Parathyroid adenoma (tissue), 2 donors: ENCODE measurements at regions not wholly inside any gene's neighbourhood (a gene's known extent, or its start where the extent isn't known, plus 50 kb on each side); places are given as distances from the start of the nearest gene placed in this dataset.

Experiments used
- H2AFZ ChIP-seq: fragments of 300-600 bp; sonication (generic); one replicate; pipeline ENCODE4 v1.7.0; 2017; ENCODE audit warnings: antibody characterized with exemption, mild to moderate bottlenecking
- H3K27ac ChIP-seq: fragments of 300-600 bp; sonication (generic); one replicate; pipeline ENCODE4 v1.7.0; 2017
- H3K27me3 ChIP-seq: fragments of 300-600 bp; sonication (generic); one replicate; pipeline ENCODE4 v1.7.0; 2017; ENCODE audit warnings: low read length; ENCODE audit not compliant: control insufficient read depth, insufficient read depth
- H3K36me3 ChIP-seq: fragments of 300-600 bp; sonication (generic); one replicate; pipeline ENCODE4 v1.7.0; 2017; ENCODE audit warnings: low read length; ENCODE audit not compliant: control insufficient read depth, insufficient read depth
- H3K4me1 ChIP-seq: fragments of 300-600 bp; sonication (generic); one replicate; pipeline ENCODE4 v1.7.0; 2017; ENCODE audit warnings: control low read depth
- H3K4me2 ChIP-seq: fragments of 300-600 bp; sonication (generic); one replicate; pipeline ENCODE4 v1.7.0; 2017; ENCODE audit warnings: low read length
- H3K4me3 ChIP-seq: fragments of 300-600 bp; sonication (generic); one replicate; pipeline ENCODE4 v1.7.0; 2017; ENCODE audit warnings: low read depth, low read length
- H3K79me2 ChIP-seq: fragments of 300-600 bp; sonication (generic); one replicate; pipeline ENCODE4 v1.7.0; 2017; ENCODE audit warnings: control low read depth
- H3K9ac ChIP-seq: fragments of 300-600 bp; sonication (generic); one replicate; pipeline ENCODE4 v1.7.0; 2017; ENCODE audit warnings: mild to moderate bottlenecking
- H3K9me3 ChIP-seq: fragments of 300-600 bp; sonication (generic); one replicate; pipeline ENCODE4 v1.7.0; 2017; ENCODE audit warnings: low read length; ENCODE audit not compliant: control insufficient read depth
- TF ChIP-seq, protein P1 (sequence below): fragments of 300-600 bp; sonication (generic); IDR thresholded peaks from one replicate; pipeline ENCODE4 v1.7.0; 2017; ENCODE audit warnings: antibody characterized with exemption, mild to moderate bottlenecking
- donor health status: primary hyperparathyroidism.

DNA sequence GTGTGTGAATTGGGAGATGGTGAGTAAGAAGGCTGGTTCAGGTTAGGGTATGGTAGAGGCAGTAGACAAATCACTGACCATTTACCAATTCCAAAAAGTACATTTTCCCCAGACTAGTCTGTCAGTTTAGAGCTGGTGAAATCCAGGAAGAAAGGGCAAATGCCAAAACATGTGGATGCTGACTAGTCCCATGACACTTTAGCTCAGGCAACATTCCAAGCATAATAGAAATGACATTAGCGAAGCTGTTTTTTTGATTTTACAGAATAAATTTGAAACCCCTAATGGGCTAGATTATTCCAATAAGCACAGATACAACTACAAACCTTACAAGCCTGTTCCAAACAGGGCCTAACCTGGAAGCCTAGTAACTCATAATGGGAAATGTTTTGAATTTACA lies 884.2 kb downstream of the FLRT2 start:
- no peak overlapping the region for H3K4me2 ChIP-seq
- TF ChIP-seq, protein P1, sequence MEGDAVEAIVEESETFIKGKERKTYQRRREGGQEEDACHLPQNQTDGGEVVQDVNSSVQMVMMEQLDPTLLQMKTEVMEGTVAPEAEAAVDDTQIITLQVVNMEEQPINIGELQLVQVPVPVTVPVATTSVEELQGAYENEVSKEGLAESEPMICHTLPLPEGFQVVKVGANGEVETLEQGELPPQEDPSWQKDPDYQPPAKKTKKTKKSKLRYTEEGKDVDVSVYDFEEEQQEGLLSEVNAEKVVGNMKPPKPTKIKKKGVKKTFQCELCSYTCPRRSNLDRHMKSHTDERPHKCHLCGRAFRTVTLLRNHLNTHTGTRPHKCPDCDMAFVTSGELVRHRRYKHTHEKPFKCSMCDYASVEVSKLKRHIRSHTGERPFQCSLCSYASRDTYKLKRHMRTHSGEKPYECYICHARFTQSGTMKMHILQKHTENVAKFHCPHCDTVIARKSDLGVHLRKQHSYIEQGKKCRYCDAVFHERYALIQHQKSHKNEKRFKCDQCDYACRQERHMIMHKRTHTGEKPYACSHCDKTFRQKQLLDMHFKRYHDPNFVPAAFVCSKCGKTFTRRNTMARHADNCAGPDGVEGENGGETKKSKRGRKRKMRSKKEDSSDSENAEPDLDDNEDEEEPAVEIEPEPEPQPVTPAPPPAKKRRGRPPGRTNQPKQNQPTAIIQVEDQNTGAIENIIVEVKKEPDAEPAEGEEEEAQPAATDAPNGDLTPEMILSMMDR = no peak
- no peaks in the 10 kb centered on the region for H3K27me3 ChIP-seq
- H3K36me3 ChIP-seq = no peaks in the 10 kb centered on the region
- H3K9ac ChIP-seq = no peak overlapping the region
- H3K4me3 ChIP-seq = no peak overlapping the region
- no peaks in the 10 kb centered on the region for H3K4me1 ChIP-seq
- H3K79me2 ChIP-seq = no peaks in the 10 kb centered on the region
- no peak overlapping the region for H2AFZ ChIP-seq
- no peak overlapping the region for H3K27ac ChIP-seq
- no peaks in the 10 kb centered on the region for H3K9me3 ChIP-seq

DNA sequence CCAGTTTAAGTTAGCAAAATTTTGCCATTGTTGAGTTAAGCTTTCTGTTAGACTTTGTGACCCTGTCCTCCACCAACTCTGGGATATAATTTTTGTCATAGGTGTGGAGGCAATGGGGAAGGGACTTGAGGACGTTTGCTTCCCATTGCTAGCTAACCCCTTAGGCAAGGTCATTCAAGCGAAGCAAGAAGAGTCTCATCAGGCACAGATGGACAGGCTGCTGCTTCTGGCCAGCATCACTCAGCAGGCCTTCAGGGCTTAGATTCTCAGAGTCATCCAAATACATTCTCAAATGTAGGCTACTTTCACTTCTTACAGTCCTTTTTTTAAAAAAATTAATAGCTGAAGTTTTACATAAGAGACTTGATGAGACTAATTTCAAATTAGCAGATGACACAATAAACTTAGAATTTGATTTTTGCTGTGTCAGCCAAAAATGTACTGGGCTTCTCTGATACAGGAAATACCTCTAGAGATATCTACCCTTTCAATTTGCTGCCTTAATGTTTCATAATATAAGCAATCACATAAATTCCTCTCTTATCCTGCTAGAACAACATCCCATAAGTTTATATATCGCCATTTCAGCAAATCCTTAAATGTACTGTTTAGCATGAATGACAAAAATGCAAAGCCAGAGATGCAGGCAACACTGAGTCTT lies 875.2 kb downstream of the FLRT2 start:
- no peaks in the 10 kb centered on the region for H3K36me3 ChIP-seq
- H3K9me3 ChIP-seq = no peaks in the 10 kb centered on the region
- H3K4me3 ChIP-seq = no peak overlapping the region
- TF ChIP-seq, protein P1 = no peak
- no peak overlapping the region for H3K4me2 ChIP-seq
- no peaks in the 10 kb centered on the region for H3K79me2 ChIP-seq
- no peak overlapping the region for H2AFZ ChIP-seq
- H3K9ac ChIP-seq = no peak overlapping the region
- no peaks in the 10 kb centered on the region for H3K4me1 ChIP-seq
- no peak overlapping the region for H3K27ac ChIP-seq
- no peaks in the 10 kb centered on the region for H3K27me3 ChIP-seq

DNA sequence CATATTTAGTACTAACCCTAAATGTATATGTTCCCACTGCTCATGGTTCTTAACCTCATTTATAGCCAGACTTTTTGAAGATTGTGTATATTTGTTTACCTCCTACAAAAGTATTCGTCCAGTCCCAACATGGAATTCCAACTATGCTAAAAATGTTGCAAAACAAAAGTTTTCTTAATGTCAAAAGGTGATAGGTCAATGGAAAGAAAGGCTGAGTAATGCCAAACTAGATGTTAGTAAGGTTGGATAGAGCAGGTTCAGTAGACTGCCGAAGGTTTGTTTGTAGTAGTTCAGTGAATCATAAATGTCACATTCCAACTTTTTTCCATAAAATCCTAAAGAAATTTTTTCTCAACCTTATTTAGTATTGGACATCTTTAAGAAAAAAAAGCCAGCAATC lies 874.5 kb downstream of the FLRT2 start:
- H3K27ac ChIP-seq = no peak overlapping the region
- H3K9me3 ChIP-seq = no peaks in the 10 kb centered on the region
- H3K4me2 ChIP-seq = no peak overlapping the region
- no peaks in the 10 kb centered on the region for H3K36me3 ChIP-seq
- no peak overlapping the region for H3K4me3 ChIP-seq
- no peak overlapping the region for H2AFZ ChIP-seq
- no peaks in the 10 kb centered on the region for H3K27me3 ChIP-seq
- TF ChIP-seq, protein P1 = no peak
- no peaks in the 10 kb centered on the region for H3K4me1 ChIP-seq
- no peak overlapping the region for H3K9ac ChIP-seq
- no peaks in the 10 kb centered on the region for H3K79me2 ChIP-seq

DNA sequence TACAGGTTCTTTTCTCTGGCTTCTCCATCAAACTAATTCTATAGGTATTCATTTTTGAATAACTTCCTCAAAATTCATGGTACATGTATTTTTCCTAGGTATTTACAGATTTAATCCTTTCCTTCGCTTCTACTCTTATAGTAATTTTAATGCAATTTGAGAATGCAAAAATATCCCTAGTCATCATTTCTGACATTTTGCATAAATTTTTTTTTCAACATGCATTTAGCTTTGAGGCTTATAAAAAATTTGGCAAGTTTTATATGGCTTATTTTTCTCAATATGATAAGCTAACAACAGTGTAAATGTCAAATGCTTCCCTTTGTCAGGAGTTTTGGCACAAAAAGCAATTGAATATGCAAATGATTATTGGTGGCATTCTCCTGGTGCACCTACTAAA lies 872.6 kb downstream of the FLRT2 start:
- Histone ChIP-seq H3K4me2 (no peak overlapping the region), H3K36me3 (no peaks in the 10 kb centered on the region), H2AFZ (no peak overlapping the region), H3K27ac (no peak overlapping the region), H3K4me3 (no peak overlapping the region), H3K4me1 (no peaks in the 10 kb centered on the region), H3K9ac (no peak overlapping the region), H3K27me3 (no peaks in the 10 kb centered on the region), H3K79me2 (no peaks in the 10 kb centered on the region), H3K9me3 (no peaks in the 10 kb centered on the region)
- TF ChIP-seq, protein P1 = no peak

DNA sequence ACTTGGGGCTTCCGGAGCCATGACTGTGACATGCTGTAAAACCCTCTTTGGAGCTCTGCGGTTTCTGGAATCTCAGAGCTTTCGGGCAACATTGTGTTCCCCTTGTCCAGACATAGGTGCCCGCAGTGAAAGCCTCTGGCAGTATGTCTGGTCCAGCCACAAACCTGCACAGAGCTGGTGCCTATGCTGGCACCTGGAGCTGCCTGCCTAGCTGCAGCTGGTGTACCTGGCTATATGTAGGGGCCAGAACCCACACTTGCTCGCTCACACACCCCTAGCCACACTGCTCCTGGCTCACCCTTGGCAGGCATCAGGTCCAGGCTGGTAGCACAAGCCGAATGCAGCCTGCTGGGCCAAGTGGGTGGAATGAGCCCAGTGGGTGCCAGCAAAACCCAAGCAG lies 861.1 kb downstream of the FLRT2 start:
- Histone ChIP-seq H3K9ac (no peak overlapping the region), H3K36me3 (no peaks in the 10 kb centered on the region), H3K4me2 (no peak overlapping the region), H3K9me3 (no peaks in the 10 kb centered on the region), H3K27ac (no peak overlapping the region), H3K27me3 (no peaks in the 10 kb centered on the region), H2AFZ (no peak overlapping the region), H3K4me3 (no peak overlapping the region), H3K79me2 (no peaks in the 10 kb centered on the region), H3K4me1 (no peaks in the 10 kb centered on the region)
- TF ChIP-seq, protein P1 = no peak
